HG02840 (cell line): ENCODE measurements at regions not wholly inside any gene's neighbourhood (a gene's known extent, or its start where the extent isn't known, plus 50 kb on each side); places are given as distances from the start of the nearest gene placed in this dataset.

ENCODE experiments used
- ATAC-seq: cut with Tn5 transposase; IDR thresholded peaks from one replicate; pipeline ENCODE4 v1.9.1; 2021; ENCODE audit warnings: mild to moderate bottlenecking, moderate library complexity, moderate number of reproducible peaks; ENCODE audit not compliant: unreplicated experiment, low FRiP score

- ATAC-seq: no peak
Measured at GRCh38 chr13:33508060-33508459, 222.5 kb upstream of the STARD13 start.

GRCh38 chr13:33509642-33510229 is 224.2 kb upstream of the STARD13 start:
- no peak for ATAC-seq

GRCh38 chr13:33510350-33510970 is 224.9 kb upstream of the STARD13 start:
- ATAC-seq: no peak

GRCh38 chr13:33512880-33513554 is 227.5 kb upstream of the STARD13 start:
- no peak for ATAC-seq

- ATAC-seq: no peak
Measured at GRCh38 chr13:33514362-33514761, 228.8 kb upstream of the STARD13 start.

GRCh38 chr13:33515146-33515545 is 229.6 kb upstream of the STARD13 start:
- ATAC-seq: no peak

GRCh38 chr13:33518452-33518851 is 232.9 kb upstream of the STARD13 start:
- ATAC-seq: no peak

GRCh38 chr13:33519561-33520467 is 234.3 kb upstream of the STARD13 start:
- no peak for ATAC-seq

GRCh38 chr13:33520468-33520839 is 234.9 kb upstream of the STARD13 start:
- ATAC-seq: no peak

GRCh38 chr13:33524086-33524485 is 238.5 kb upstream of the STARD13 start:
- no peak for ATAC-seq

- no peak for ATAC-seq
Measured at GRCh38 chr13:33525763-33526162, 240.2 kb upstream of the STARD13 start.

GRCh38 chr13:33526718-33527117 is 241.2 kb upstream of the STARD13 start:
- ATAC-seq: no peak

- ATAC-seq: no peak
Measured at GRCh38 chr13:33528896-33529295, 243.3 kb upstream of the STARD13 start.

- no peak for ATAC-seq
Measured at GRCh38 chr13:33531484-33531883, 245.9 kb upstream of the STARD13 start.

- ATAC-seq: no peak
Measured at GRCh38 chr13:33535061-33535460, 249.5 kb upstream of the STARD13 start.

- ATAC-seq: no peak
Measured at GRCh38 chr13:33536601-33537000, 251.0 kb upstream of the STARD13 start.

- no peak for ATAC-seq
Measured at GRCh38 chr13:33537026-33537425, 251.5 kb upstream of the STARD13 start.

- ATAC-seq: no peak
Measured at GRCh38 chr13:33537676-33538075, 252.1 kb upstream of the STARD13 start.

GRCh38 chr13:33541456-33541855 is 255.9 kb upstream of the STARD13 start:
- no peak for ATAC-seq

- ATAC-seq: no peak
Measured at GRCh38 chr13:33541962-33542308, 256.4 kb upstream of the STARD13 start.
